ENCODE measurements at regions not wholly inside any gene's neighbourhood (a gene's known extent, or its start where the extent isn't known, plus 50 kb on each side); places are given as distances from the start of the nearest gene placed in this dataset.

GRCh38 chr5:110075656-110076055 is 385.9 kb downstream of the MAN2A1 start:
- no peak for TF ChIP-seq CTCF (IDR thresholded peaks at IDR 0.05)
- no peak for TF ChIP-seq POLR2AphosphoS5 (IDR thresholded peaks at IDR 0.05)
- TF ChIP-seq POLR2A (IDR thresholded peaks at IDR 0.05) = no peak
- no peak for TF ChIP-seq EP300 (IDR thresholded peaks at IDR 0.05)
